Activated B cell treated with CpG ODN at 0.5 μM for 24 hours (primary cell): ENCODE measurements at regions not wholly inside any gene's neighbourhood (a gene's known extent, or its start where the extent isn't known, plus 50 kb on each side); places are given as distances from the start of the nearest gene placed in this dataset.

Experiments
- ATAC-seq: fragments of 200-7000 bp; cut with Tn5 transposase; one replicate; pipeline ENCODE4 v1.10.0; 2021; ENCODE audit warnings: low read depth, mild to moderate bottlenecking, moderate library complexity
- CTCF ChIA-PET: fragments of 350-600 bp; sonication (Branson Sonifier 250); formaldehyde crosslinking; loops from one replicate; lab custom pipeline; 2021; ENCODE audit warnings: antibody characterized with exemption; lab: Charles Lee
- POLR2A ChIA-PET: fragments of 350-600 bp; sonication (Branson Sonifier 250); formaldehyde crosslinking; loops from one replicate; lab custom pipeline; 2021; ENCODE audit warnings: antibody characterized with exemption; lab: Charles Lee
- DNase-seq: peaks from one replicate; pipeline ENCODE4 v3.0.0; 2022
- H3K27ac Mint-ChIP-seq: one replicate; pipeline ENCODE4 v1.8.0; 2020; ENCODE audit warnings: mixed read lengths
- H3K27me3 Mint-ChIP-seq: one replicate; pipeline ENCODE4 v1.8.0; 2021; ENCODE audit warnings: mixed read lengths
- H3K36me3 Mint-ChIP-seq: one replicate; pipeline ENCODE4 v1.8.0; 2021; ENCODE audit warnings: low read depth, mixed read lengths
- H3K4me1 Mint-ChIP-seq: one replicate; pipeline ENCODE4 v1.8.0; 2021; ENCODE audit warnings: mixed read lengths
- H3K4me3 Mint-ChIP-seq: one replicate; pipeline ENCODE4 v1.8.0; 2020; ENCODE audit warnings: mild to moderate bottlenecking, mixed read lengths
- H3K9me3 Mint-ChIP-seq: one replicate; pipeline ENCODE4 v1.8.0; 2020; ENCODE audit warnings: mixed read lengths
- intact Hi-C: fragments of 100-400 bp; cut with micrococcal nuclease; formaldehyde crosslinking; loops from one replicate; pipeline ENCODE4 v1.15.1; 2024
- TF ChIP-seq, protein P1 (sequence below): fragments of 200-600 bp; IDR thresholded peaks from one replicate; pipeline ENCODE4 v1.8.0; 2022; ENCODE audit warnings: antibody characterized with exemption, mild to moderate bottlenecking

DNA sequence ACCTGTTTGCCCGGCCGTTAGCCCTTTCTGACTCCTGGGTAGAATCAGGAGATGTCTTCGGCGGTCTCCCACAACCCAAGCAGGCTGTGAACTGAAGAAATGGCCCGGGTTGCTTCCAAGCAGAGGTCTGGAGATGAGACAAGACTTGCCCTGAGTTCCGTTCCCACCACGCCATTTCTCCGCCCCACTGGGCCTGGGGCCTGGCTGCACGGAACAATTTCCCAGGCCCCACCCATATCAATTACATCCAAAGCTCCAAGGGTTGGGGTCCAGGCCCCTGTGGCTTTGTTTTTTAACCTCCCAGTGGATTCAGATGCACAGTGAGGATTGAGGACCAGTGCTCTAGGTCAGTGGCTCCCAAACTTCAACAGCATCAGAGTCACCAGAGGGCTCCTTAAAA is 214.5 kb upstream of the ARID1B start:
- POLR2A ChIA-PET, result interaction anchor here (0.7 kb wide), 1 partner anchor 237 kb away, joined by 9 read pairs; no protein-coding TSS in a partner anchor
- TF ChIP-seq, protein P1, sequence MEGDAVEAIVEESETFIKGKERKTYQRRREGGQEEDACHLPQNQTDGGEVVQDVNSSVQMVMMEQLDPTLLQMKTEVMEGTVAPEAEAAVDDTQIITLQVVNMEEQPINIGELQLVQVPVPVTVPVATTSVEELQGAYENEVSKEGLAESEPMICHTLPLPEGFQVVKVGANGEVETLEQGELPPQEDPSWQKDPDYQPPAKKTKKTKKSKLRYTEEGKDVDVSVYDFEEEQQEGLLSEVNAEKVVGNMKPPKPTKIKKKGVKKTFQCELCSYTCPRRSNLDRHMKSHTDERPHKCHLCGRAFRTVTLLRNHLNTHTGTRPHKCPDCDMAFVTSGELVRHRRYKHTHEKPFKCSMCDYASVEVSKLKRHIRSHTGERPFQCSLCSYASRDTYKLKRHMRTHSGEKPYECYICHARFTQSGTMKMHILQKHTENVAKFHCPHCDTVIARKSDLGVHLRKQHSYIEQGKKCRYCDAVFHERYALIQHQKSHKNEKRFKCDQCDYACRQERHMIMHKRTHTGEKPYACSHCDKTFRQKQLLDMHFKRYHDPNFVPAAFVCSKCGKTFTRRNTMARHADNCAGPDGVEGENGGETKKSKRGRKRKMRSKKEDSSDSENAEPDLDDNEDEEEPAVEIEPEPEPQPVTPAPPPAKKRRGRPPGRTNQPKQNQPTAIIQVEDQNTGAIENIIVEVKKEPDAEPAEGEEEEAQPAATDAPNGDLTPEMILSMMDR, result no peak
- no peak overlapping the region for H3K4me3 Mint-ChIP-seq
- H3K36me3 Mint-ChIP-seq, result peaks cover 2% of the 10 kb centered on the region
- no peak for ATAC-seq
- no peak for DNase-seq
- intact Hi-C loops, result loop anchor here (5.0 kb wide), 1 partner anchor 270 kb away; no protein-coding TSS in a partner anchor
- H3K27me3 Mint-ChIP-seq, result peaks cover 1% of the 10 kb centered on the region
- peaks cover 5% of the 10 kb centered on the region for H3K9me3 Mint-ChIP-seq
- H3K4me1 Mint-ChIP-seq, result peaks cover 11% of the 10 kb centered on the region
- H3K27ac Mint-ChIP-seq, result no peak overlapping the region
- CTCF ChIA-PET, result interaction anchor here (1.0 kb wide), 1 partner anchor 214 kb away, joined by 4 read pairs; the partner anchor contains the start of gene ARID1B

DNA sequence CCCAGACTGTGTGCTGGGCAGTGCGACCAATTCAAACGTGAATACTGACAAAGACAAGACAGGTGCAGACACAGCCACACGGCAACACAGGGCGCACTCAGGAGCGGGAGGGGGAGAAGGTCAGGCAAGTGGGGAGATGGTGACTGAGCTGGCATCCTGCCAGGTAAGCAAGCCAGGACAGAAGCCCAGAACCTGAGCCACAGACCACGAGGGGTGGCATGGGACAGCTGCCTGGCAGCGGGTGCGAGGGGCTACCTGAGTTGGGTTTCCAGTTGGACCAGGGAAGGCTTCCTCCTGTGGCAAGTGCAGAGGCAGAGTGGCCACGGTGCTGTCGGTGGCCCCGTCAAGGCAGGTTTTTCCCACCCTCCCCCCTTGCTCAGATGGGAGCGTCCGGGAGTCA is 215.2 kb upstream of the ARID1B start:
- POLR2A ChIA-PET, result no interaction called here
- Mint-ChIP-seq H3K9me3 (peaks cover 5% of the 10 kb centered on the region), H3K27me3 (peaks cover 5% of the 10 kb centered on the region), H3K36me3 (peaks cover 2% of the 10 kb centered on the region), H3K4me3 (no peak overlapping the region), H3K4me1 (peaks cover 17% of the 10 kb centered on the region), H3K27ac (no peak overlapping the region)
- CTCF ChIA-PET, result interaction anchor here (1.0 kb wide), 1 partner anchor 215 kb away, joined by 4 read pairs; the partner anchor contains the start of gene ARID1B
- no peak for ATAC-seq
- intact Hi-C loops, result loop anchor here (5.0 kb wide), 1 partner anchor 270 kb away; no protein-coding TSS in a partner anchor
- TF ChIP-seq, protein P1, result no peak
- DNase-seq, result no peak

DNA sequence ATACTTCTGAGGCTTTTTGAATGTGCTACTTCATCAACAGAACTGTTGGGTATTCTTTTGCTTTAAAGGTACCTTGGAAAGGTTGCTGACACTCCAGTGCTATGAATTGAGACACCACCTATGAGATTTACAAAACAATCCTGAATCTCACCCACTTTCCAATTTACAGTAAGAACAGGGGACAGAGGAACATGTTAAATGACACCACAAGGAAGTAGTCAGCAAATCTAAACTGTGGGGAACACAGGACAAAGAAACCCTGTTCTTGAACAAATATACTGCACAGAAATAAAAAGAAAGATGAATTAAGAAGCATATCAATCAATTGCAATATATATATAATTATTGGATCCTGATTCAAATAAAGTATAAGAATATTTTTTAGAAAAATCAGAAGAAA is 216.7 kb upstream of the ARID1B start:
- H3K36me3 Mint-ChIP-seq, result peaks cover 2% of the 10 kb centered on the region
- H3K27me3 Mint-ChIP-seq, result peaks cover 7% of the 10 kb centered on the region
- ATAC-seq (no peak), DNase-seq (no peak)
- H3K4me1 Mint-ChIP-seq, result peaks cover 19% of the 10 kb centered on the region
- H3K9me3 Mint-ChIP-seq, result peaks cover 5% of the 10 kb centered on the region
- no peak overlapping the region for H3K4me3 Mint-ChIP-seq
- intact Hi-C loops, result loop anchor here (5.0 kb wide), 1 partner anchor 272 kb away; no protein-coding TSS in a partner anchor
- POLR2A ChIA-PET, result no interaction called here
- TF ChIP-seq, protein P1, result no peak
- CTCF ChIA-PET, result no interaction called here
- H3K27ac Mint-ChIP-seq, result no peak overlapping the region

DNA sequence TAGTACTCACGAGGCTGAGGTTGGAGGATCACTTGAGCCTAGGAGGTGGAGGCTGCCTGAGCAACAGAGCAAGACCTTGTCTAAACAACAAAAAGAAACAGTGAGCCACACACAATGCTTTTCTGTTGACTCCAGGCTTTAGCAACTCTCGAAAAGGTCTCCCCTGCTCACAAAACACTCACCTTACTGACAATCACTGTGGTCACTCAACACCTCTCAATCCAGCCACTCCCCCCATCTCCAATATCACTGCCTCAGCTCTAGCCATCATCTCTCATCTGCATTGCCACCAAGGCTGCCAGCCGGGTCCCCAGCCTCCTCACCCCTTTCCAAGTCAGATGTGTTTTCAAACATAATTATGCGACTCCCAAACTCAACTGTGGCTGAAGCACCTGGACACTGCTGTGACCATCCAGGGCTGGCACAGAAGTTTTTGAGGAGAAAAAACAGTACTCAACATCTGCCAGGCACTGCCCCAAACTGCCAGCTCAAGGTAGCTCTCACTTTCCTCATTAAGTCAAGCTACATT is 218.0 kb upstream of the ARID1B start:
- POLR2A ChIA-PET, result no interaction called here
- DNase-seq, result no peak
- H3K27me3 Mint-ChIP-seq, result peaks cover 7% of the 10 kb centered on the region
- H3K36me3 Mint-ChIP-seq, result peaks cover 2% of the 10 kb centered on the region
- peaks cover 5% of the 10 kb centered on the region for H3K9me3 Mint-ChIP-seq
- H3K27ac Mint-ChIP-seq, result no peak overlapping the region
- no peak for ATAC-seq
- TF ChIP-seq, protein P1, result no peak
- intact Hi-C loops, result no loop called here
- CTCF ChIA-PET, result no interaction called here
- peaks cover 11% of the 10 kb centered on the region for H3K4me1 Mint-ChIP-seq
- no peak overlapping the region for H3K4me3 Mint-ChIP-seq

DNA sequence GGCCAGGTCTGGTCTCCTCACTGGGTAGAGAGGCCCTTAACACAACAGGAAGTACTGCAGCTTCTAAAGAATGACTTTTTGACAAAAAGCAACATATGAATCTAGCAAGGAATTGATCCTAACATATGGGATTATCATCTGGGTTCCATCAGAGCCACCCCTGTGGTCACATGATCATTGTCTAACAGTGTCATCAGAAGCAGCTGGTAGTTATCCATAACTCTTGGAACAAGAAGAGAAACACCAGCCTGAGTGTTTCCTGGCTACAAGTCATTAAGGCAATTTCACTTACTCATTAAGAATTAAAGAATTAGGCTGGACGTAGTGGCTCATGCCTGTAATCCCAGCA is 219.3 kb upstream of the ARID1B start:
- H3K4me1 Mint-ChIP-seq, result peaks cover 8% of the 10 kb centered on the region
- H3K4me3 Mint-ChIP-seq, result no peak overlapping the region
- H3K27me3 Mint-ChIP-seq, result peaks cover 7% of the 10 kb centered on the region
- TF ChIP-seq, protein P1, result no peak
- DNase-seq (no peak), ATAC-seq (no peak)
- ChIA-PET CTCF (no interaction called here), POLR2A (no interaction called here)
- peaks cover 2% of the 10 kb centered on the region for H3K36me3 Mint-ChIP-seq
- H3K27ac Mint-ChIP-seq, result no peak overlapping the region
- H3K9me3 Mint-ChIP-seq, result peaks cover 5% of the 10 kb centered on the region
- intact Hi-C loops, result no loop called here
